HL-60 (cell line): ENCODE measurements at regions not wholly inside any gene's neighbourhood (a gene's known extent, or its start where the extent isn't known, plus 50 kb on each side); places are given as distances from the start of the nearest gene placed in this dataset.

Experiments
- DNase-seq, 2 experiments: peaks; one replicate each; pipeline ENCODE4 v3.0.0-alpha.2; 2010 to 2020; ENCODE audit warnings: low read depth in 1 of 2, low spot score in 1 of 2
- H3K27ac ChIP-seq: fragments of 250-450 bp; sonication (Bioruptor Pico); replicated peaks from 2 replicates; pipeline ENCODE4 v1.5.1; 2020; ENCODE audit warnings: mild to moderate bottlenecking, moderate library complexity
- H3K27me3 ChIP-seq: fragments of 250-450 bp; sonication (Bioruptor Pico); 2 replicates; pipeline ENCODE4 v1.5.1; 2021; ENCODE audit warnings: mild to moderate bottlenecking, moderate library complexity; ENCODE audit not compliant: insufficient read depth, poor library complexity, severe bottlenecking
- H3K4me3 ChIP-seq: replicated peaks from 2 replicates; pipeline ENCODE4 v1.5.1; 2011; ENCODE audit warnings: mild to moderate bottlenecking, control low read depth, low read length; ENCODE audit not compliant: insufficient read depth
- GABPA ChIP-seq: IDR thresholded peaks from 2 replicates; pipeline ENCODE4 v1.6.1; 2012; ENCODE audit warnings: low read depth
- POLR2AphosphoS5 ChIP-seq: IDR thresholded peaks from 2 replicates; pipeline ENCODE4 v1.6.1; 2012; ENCODE audit warnings: low read depth
- SPI1 ChIP-seq: IDR thresholded peaks from 2 replicates; pipeline ENCODE4 v1.6.1; 2012; ENCODE audit warnings: low read depth, mild to moderate bottlenecking, borderline replicate concordance
- TF ChIP-seq, protein P1 (sequence below): IDR thresholded peaks from one replicate; pipeline ENCODE4 v1.5.1; 2011; ENCODE audit warnings: low read length, control low read depth, inconsistent platforms; ENCODE audit not compliant: insufficient read depth
- TF ChIP-seq, protein P2 (sequence below): IDR thresholded peaks from 2 replicates; pipeline ENCODE4 v1.6.1; 2012; ENCODE audit warnings: low read depth; ENCODE audit not compliant: insufficient replicate concordance

DNA sequence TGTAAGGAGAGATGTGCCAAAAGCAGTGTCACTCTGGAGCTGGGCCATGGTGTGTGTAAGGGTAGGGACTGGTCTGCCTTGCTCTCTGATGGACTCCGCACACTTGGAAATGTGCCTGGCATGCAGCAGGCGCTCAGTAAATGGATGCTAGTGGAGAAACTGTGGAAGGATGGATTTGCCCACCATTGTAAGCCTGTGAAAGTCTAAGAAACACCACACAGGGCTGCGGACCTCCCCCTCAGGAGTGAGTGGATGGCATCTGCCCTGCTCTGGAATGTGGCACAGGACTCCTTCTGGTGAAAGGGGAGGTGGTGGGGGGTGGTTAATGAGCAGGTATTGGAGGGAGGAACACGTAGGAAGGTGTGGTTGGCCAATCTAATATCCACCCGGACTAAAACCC, 62.2 kb upstream of the ACAN start:
- no peaks in the 10 kb centered on the region for H3K27me3 ChIP-seq
- H3K27ac ChIP-seq = no peak overlapping the region
- DNase-seq = no peak
- TF ChIP-seq POLR2AphosphoS5 = no peak
- TF ChIP-seq, protein P1, sequence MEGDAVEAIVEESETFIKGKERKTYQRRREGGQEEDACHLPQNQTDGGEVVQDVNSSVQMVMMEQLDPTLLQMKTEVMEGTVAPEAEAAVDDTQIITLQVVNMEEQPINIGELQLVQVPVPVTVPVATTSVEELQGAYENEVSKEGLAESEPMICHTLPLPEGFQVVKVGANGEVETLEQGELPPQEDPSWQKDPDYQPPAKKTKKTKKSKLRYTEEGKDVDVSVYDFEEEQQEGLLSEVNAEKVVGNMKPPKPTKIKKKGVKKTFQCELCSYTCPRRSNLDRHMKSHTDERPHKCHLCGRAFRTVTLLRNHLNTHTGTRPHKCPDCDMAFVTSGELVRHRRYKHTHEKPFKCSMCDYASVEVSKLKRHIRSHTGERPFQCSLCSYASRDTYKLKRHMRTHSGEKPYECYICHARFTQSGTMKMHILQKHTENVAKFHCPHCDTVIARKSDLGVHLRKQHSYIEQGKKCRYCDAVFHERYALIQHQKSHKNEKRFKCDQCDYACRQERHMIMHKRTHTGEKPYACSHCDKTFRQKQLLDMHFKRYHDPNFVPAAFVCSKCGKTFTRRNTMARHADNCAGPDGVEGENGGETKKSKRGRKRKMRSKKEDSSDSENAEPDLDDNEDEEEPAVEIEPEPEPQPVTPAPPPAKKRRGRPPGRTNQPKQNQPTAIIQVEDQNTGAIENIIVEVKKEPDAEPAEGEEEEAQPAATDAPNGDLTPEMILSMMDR = no peak
- no peak for TF ChIP-seq SPI1
- no peak for TF ChIP-seq GABPA
- TF ChIP-seq, protein P2, sequence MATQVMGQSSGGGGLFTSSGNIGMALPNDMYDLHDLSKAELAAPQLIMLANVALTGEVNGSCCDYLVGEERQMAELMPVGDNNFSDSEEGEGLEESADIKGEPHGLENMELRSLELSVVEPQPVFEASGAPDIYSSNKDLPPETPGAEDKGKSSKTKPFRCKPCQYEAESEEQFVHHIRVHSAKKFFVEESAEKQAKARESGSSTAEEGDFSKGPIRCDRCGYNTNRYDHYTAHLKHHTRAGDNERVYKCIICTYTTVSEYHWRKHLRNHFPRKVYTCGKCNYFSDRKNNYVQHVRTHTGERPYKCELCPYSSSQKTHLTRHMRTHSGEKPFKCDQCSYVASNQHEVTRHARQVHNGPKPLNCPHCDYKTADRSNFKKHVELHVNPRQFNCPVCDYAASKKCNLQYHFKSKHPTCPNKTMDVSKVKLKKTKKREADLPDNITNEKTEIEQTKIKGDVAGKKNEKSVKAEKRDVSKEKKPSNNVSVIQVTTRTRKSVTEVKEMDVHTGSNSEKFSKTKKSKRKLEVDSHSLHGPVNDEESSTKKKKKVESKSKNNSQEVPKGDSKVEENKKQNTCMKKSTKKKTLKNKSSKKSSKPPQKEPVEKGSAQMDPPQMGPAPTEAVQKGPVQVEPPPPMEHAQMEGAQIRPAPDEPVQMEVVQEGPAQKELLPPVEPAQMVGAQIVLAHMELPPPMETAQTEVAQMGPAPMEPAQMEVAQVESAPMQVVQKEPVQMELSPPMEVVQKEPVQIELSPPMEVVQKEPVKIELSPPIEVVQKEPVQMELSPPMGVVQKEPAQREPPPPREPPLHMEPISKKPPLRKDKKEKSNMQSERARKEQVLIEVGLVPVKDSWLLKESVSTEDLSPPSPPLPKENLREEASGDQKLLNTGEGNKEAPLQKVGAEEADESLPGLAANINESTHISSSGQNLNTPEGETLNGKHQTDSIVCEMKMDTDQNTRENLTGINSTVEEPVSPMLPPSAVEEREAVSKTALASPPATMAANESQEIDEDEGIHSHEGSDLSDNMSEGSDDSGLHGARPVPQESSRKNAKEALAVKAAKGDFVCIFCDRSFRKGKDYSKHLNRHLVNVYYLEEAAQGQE = no peak
- no peak overlapping the region for H3K4me3 ChIP-seq

DNA sequence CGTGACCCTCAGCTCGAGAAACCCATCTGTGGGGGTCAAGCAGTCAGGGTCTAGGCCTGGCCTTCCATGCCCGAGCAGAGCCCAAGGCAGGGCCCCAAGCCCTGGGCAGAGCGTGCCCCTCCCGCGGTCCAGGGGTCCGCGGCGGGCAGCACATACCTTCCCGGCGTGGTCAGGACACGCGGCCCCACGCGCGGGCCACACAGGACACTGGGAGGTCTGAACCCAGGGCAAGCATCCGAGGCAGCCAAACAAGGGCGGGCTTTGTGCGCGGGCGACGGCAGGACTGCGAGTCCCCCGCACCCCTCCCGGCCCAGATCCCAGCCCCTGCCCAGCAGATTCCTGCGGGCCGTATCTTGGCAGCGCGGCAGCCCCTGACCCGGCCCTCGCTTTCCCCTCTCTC, 61.6 kb upstream of the ACAN start:
- Histone ChIP-seq H3K27ac (no peak overlapping the region), H3K4me3 (no peak overlapping the region), H3K27me3 (no peaks in the 10 kb centered on the region)
- no peak for DNase-seq
- TF ChIP-seq, protein P2 = no peak
- TF ChIP-seq POLR2AphosphoS5 = no peak
- TF ChIP-seq GABPA = no peak
- TF ChIP-seq SPI1 = no peak
- TF ChIP-seq, protein P1 = no peak

DNA sequence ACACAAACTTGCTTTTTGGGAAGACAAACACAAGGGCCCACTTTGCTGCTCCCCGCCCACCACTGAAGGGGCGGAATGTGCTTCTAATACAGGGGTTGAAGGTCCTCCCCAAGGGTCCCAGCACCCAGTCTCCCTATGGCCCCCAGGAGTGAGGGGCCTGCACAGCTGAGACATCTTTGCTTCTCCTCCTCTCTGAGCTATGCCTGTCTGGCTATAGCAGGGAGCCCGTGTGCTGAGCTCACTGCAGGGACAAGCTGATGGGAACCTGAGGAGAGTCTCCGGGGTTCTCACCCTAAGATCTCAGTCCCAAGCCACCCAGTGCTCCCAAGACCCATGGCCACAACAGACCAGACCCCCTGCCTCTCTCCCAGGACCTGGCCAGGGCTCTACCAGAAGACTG, 61.1 kb upstream of the ACAN start:
- TF ChIP-seq POLR2AphosphoS5 (no peak), GABPA (no peak), SPI1 (no peak)
- TF ChIP-seq, protein P2 = no peak
- TF ChIP-seq, protein P1 = no peak
- Histone ChIP-seq H3K27me3 (no peaks in the 10 kb centered on the region), H3K4me3 (no peak overlapping the region), H3K27ac (no peak overlapping the region)
- DNase-seq = no peak
